CD4-positive, alpha-beta T cell (primary cell): ENCODE measurements at regions not wholly inside any gene's neighbourhood (a gene's known extent, or its start where the extent isn't known, plus 50 kb on each side); places are given as distances from the start of the nearest gene placed in this dataset.

Source experiments
- ATAC-seq: fragments of 200-7000 bp; cut with Tn5 transposase; one replicate; pipeline ENCODE4 v1.10.0; 2022; ENCODE audit warnings: mild to moderate bottlenecking; ENCODE audit not compliant: poor library complexity
- CTCF ChIA-PET: fragments of 350-600 bp; sonication (Branson Sonifier 250); formaldehyde crosslinking; loops from one replicate; lab custom pipeline; 2021; ENCODE audit warnings: antibody characterized with exemption, inconsistent platforms; lab: Charles Lee
- POLR2A ChIA-PET: fragments of 350-600 bp; sonication (Branson Sonifier 250); formaldehyde crosslinking; loops from one replicate; lab custom pipeline; 2021; ENCODE audit warnings: antibody characterized with exemption, inconsistent platforms; lab: Charles Lee
- DNase-seq, 14 experiments: peaks; one replicate each; pipeline ENCODE4 v3.0.0-alpha.2; 2013 to 2020; ENCODE audit warnings: mixed read lengths in 2 of 14
- H3K27ac ChIP-seq, 2 donors: one replicate each; pipeline versions ENCODE4 v1.5.1 to v1.7.0; 2013; ENCODE audit warnings: low read length in 2 of 2, low read depth in 1 of 2, mild to moderate bottlenecking in 1 of 2
- H3K27me3 ChIP-seq, 2 experiments: 1 replicate in 1 of 2; 2 replicates in 1 of 2; pipeline versions ENCODE4 v1.6.1 to v1.7.0; 2013; ENCODE audit warnings: low read length in 2 of 2, control low read depth in 1 of 2, mild to moderate bottlenecking in 1 of 2, moderate library complexity in 1 of 2; ENCODE audit not compliant: insufficient read depth in 2 of 2, control insufficient read depth in 1 of 2
- H3K36me3 ChIP-seq: one replicate; pipeline ENCODE4 v1.6.1; 2013; ENCODE audit warnings: low read length, control low read depth; ENCODE audit not compliant: insufficient read depth
- H3K4me1 ChIP-seq: one replicate; pipeline ENCODE4 v1.6.1; 2013; ENCODE audit warnings: low read length, control low read depth; ENCODE audit not compliant: insufficient read depth
- H3K4me3 ChIP-seq: one replicate; pipeline ENCODE4 v1.5.1; 2013; ENCODE audit warnings: mild to moderate bottlenecking, low read length, moderate library complexity
- H3K9me3 ChIP-seq, 2 experiments: 1 replicate in 1 of 2; 2 replicates in 1 of 2; pipeline versions ENCODE4 v1.6.1 to v1.7.0; 2013; ENCODE audit warnings: low read length in 2 of 2, mild to moderate bottlenecking in 2 of 2, control low read depth in 1 of 2, moderate library complexity in 1 of 2; ENCODE audit not compliant: control insufficient read depth in 1 of 2, insufficient read depth in 1 of 2
- H3K27ac Mint-ChIP-seq: one replicate; pipeline ENCODE4 v1.8.0; 2020; ENCODE audit warnings: mixed read lengths
- H3K27me3 Mint-ChIP-seq: one replicate; pipeline ENCODE4 v1.8.0; 2021; ENCODE audit warnings: mixed read lengths
- H3K36me3 Mint-ChIP-seq: one replicate; pipeline ENCODE4 v1.8.0; 2021; ENCODE audit warnings: low read depth, mixed read lengths
- H3K4me1 Mint-ChIP-seq: one replicate; pipeline ENCODE4 v1.8.0; 2021; ENCODE audit warnings: low read depth, mixed read lengths
- H3K4me3 Mint-ChIP-seq: one replicate; pipeline ENCODE4 v1.8.0; 2020; ENCODE audit warnings: mild to moderate bottlenecking, mixed read lengths
- H3K9me3 Mint-ChIP-seq: one replicate; pipeline ENCODE4 v1.8.0; 2020; ENCODE audit warnings: mixed read lengths
- intact Hi-C, 2 experiments: fragments of 100-400 bp; cut with DNase I in 1 of 2; cut with micrococcal nuclease in 1 of 2; formaldehyde crosslinking; loops; one replicate each; pipeline versions ENCODE4 v1.15.1 to v1.9.0; 2023 to 2025; cut with DNase I, micrococcal nuclease
- TF ChIP-seq, protein P1 (sequence below): fragments of 200-600 bp; IDR thresholded peaks from one replicate; pipeline ENCODE4 v1.8.0; 2022; ENCODE audit warnings: antibody characterized with exemption, mild to moderate bottlenecking

DNA sequence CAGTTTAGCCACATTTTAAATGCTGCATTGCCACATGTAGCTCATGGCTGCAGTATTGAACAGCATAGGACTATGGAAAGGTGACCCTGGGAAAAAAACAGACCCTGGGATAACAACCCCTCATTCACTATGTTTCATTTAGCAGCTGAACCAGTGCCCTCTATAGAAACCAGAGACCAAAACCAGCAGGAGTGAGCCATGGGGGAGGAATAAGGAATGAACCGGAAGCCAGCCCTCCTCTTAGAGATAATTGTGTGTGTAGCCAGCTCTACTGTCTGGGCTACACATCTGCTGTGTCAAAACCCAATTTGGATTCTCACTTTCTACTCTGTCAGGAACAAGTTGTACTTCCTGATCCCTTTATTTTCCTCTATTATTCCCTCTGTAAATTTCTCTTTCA, 158.5 kb upstream of the S100G start:
- no peaks in the 10 kb centered on the region for H3K36me3 Mint-ChIP-seq
- Histone ChIP-seq H3K9me3 (no peaks in the 10 kb centered on the region), H3K27ac (no peak overlapping the region), H3K4me3 (no peak overlapping the region), H3K36me3 (no peaks in the 10 kb centered on the region), H3K27me3 (no peaks in the 10 kb centered on the region), H3K4me1 (no peaks in the 10 kb centered on the region)
- H3K9me3 Mint-ChIP-seq: no peaks in the 10 kb centered on the region
- H3K27me3 Mint-ChIP-seq: no peaks in the 10 kb centered on the region
- ATAC-seq: no peak
- DNase-seq: no peak
- POLR2A ChIA-PET: no interaction called here
- TF ChIP-seq, protein P1, sequence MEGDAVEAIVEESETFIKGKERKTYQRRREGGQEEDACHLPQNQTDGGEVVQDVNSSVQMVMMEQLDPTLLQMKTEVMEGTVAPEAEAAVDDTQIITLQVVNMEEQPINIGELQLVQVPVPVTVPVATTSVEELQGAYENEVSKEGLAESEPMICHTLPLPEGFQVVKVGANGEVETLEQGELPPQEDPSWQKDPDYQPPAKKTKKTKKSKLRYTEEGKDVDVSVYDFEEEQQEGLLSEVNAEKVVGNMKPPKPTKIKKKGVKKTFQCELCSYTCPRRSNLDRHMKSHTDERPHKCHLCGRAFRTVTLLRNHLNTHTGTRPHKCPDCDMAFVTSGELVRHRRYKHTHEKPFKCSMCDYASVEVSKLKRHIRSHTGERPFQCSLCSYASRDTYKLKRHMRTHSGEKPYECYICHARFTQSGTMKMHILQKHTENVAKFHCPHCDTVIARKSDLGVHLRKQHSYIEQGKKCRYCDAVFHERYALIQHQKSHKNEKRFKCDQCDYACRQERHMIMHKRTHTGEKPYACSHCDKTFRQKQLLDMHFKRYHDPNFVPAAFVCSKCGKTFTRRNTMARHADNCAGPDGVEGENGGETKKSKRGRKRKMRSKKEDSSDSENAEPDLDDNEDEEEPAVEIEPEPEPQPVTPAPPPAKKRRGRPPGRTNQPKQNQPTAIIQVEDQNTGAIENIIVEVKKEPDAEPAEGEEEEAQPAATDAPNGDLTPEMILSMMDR: no peak
- intact Hi-C loops: no loop called here
- no peak overlapping the region for H3K4me3 Mint-ChIP-seq
- H3K27ac Mint-ChIP-seq: no peak overlapping the region
- CTCF ChIA-PET: no interaction called here
- H3K4me1 Mint-ChIP-seq: no peaks in the 10 kb centered on the region

DNA sequence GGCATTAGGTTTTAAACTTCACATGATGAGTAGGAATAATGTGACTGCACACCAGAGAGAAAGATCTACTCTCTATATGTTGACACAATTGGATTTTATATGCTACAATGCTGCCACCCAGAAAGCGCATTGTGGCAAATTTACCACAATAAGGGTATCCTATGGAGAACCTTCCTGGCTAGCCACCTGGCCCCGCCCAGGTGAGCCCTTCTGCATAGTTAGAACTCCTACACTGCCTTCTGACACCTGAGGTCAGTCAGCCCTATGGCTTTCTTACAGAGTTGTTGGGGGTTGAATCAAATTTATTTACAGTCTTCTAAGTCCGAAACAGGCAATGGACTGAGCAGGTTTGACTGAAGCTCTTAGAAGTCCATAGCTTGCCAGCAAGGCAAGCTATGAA, 153.8 kb upstream of the S100G start:
- Histone ChIP-seq H3K36me3 (no peaks in the 10 kb centered on the region), H3K4me3 (no peak overlapping the region), H3K9me3 (no peaks in the 10 kb centered on the region), H3K27ac (no peak overlapping the region), H3K27me3 (no peaks in the 10 kb centered on the region), H3K4me1 (no peaks in the 10 kb centered on the region)
- ChIA-PET POLR2A (no interaction called here), CTCF (no interaction called here)
- Mint-ChIP-seq H3K4me3 (no peak overlapping the region), H3K27ac (no peak overlapping the region), H3K4me1 (no peaks in the 10 kb centered on the region), H3K9me3 (no peaks in the 10 kb centered on the region), H3K27me3 (no peaks in the 10 kb centered on the region), H3K36me3 (no peaks in the 10 kb centered on the region)
- ATAC-seq: no peak
- no peak for DNase-seq
- TF ChIP-seq, protein P1: no peak
- intact Hi-C loops: no loop called here

DNA sequence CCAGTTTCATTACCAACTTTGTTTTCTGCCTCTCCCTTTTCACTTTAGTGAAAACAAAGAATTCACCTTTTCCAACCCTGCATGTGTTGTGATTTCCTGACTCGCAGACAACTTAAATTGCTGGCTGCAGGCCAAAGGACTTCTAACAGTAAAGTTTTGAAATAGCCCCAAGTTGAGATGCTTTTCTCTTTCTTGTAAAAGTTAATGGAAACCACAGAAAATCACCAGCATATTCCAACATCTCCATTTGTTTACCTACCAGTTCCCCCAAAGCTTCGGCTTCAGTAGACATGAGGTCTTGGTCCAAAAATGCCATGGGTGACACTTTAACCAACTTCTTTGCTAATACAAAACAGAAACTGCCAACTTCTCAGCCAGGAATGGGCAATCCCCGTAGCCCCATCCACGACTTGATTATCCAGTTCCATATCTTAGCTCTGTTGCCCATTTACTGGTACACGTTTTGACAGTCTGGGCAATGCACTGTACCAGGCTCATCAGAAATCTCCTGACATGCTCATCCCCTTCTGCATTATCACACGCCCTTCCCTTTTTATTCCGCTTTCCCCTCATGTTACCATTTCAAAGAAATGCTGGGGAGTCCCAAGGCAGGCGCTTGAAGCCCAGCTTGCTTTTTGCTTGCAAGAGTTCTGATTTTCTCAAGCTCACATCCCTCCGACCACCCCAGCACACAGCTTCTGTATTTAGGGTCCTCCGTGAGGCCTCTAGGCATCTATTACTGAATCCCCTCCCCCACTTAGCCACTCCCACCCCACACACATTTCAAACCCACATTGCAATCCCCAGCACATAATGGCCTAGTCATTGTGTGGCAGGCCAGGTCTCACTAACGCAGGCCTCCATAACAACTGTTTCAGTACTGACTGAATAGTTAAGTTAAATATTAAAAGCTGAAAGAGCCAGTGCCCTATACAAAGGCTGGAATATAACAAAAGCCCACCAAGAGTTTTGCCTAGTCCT, 137.9 kb upstream of the S100G start:
- Histone ChIP-seq H3K4me1 (no peaks in the 10 kb centered on the region), H3K27me3 (no peaks in the 10 kb centered on the region), H3K36me3 (no peaks in the 10 kb centered on the region), H3K27ac (no peak overlapping the region), H3K4me3 (no peak overlapping the region), H3K9me3 (no peaks in the 10 kb centered on the region)
- POLR2A ChIA-PET: no interaction called here
- no peak overlapping the region for H3K27ac Mint-ChIP-seq
- CTCF ChIA-PET: interaction anchor here (0.8 kb wide), 1 partner anchor 22 kb away, joined by 3 read pairs; no protein-coding TSS in a partner anchor
- H3K9me3 Mint-ChIP-seq: no peaks in the 10 kb centered on the region
- intact Hi-C loops: no loop called here
- H3K4me1 Mint-ChIP-seq: no peaks in the 10 kb centered on the region
- no peak overlapping the region for H3K4me3 Mint-ChIP-seq
- DNase-seq (no peak), ATAC-seq (no peak)
- H3K36me3 Mint-ChIP-seq: no peaks in the 10 kb centered on the region
- TF ChIP-seq, protein P1: no peak
- H3K27me3 Mint-ChIP-seq: no peaks in the 10 kb centered on the region
